Urinary bladder (tissue), 3 donors: ENCODE measurements at regions not wholly inside any gene's neighbourhood (a gene's known extent, or its start where the extent isn't known, plus 50 kb on each side); places are given as distances from the start of the nearest gene placed in this dataset.
"Not testable (repeated sequence)": the region's sequence is repeated elsewhere in the genome, so short reads cannot be mapped to it uniquely, and the experiment has no call there.

Source experiments
- DNase-seq: peaks from one replicate; pipeline ENCODE4 v3.0.0-alpha.2; 2015; ENCODE audit errors: extremely low spot score
- H3K27ac ChIP-seq: one replicate; pipeline ENCODE4 v1.5.1; 2013; ENCODE audit warnings: low read depth, mild to moderate bottlenecking, moderate library complexity
- H3K36me3 ChIP-seq: one replicate; pipeline ENCODE4 v1.6.1; 2013; ENCODE audit warnings: mild to moderate bottlenecking, moderate library complexity; ENCODE audit not compliant: insufficient read depth
- H3K4me1 ChIP-seq: one replicate; pipeline ENCODE4 v1.6.1; 2013; ENCODE audit warnings: mild to moderate bottlenecking, moderate library complexity; ENCODE audit not compliant: insufficient read depth
- H3K4me3 ChIP-seq: one replicate; pipeline ENCODE4 v1.5.1; 2013; ENCODE audit warnings: low read depth, low read length
- WGBS: extraction: QIAGEN DNeasy Blood & Tissue Kit; methylation state at CpG from one replicate; pipeline ENCODE4 v1.1.7; 2013; 5-methylcytosine and 5-hydroxymethylcytosine counted together
- donor health status: healthy with polysubstance abuse.
- donor health status: healthy.

GRCh38 chr2:82395531-82395930 lies 2063.5 kb downstream of the SUCLG1 start:
- H3K27ac ChIP-seq = no peak overlapping the region
- no peak overlapping the region for H3K4me3 ChIP-seq
- no peaks in the 10 kb centered on the region for H3K36me3 ChIP-seq
- no peak for DNase-seq
- H3K4me1 ChIP-seq = no peaks in the 10 kb centered on the region
- 73% methylated on average over 10 of the region's 10 CpGs for WGBS

GRCh38 chr2:82391386-82391785 lies 2067.7 kb downstream of the SUCLG1 start:
- no peaks in the 10 kb centered on the region for H3K4me1 ChIP-seq
- no peak for DNase-seq
- no peak overlapping the region for H3K27ac ChIP-seq
- no peaks in the 10 kb centered on the region for H3K36me3 ChIP-seq
- no peak overlapping the region for H3K4me3 ChIP-seq
- 93% methylated on average over 9 of the region's 9 CpGs for WGBS

GRCh38 chr2:82355622-82356021 lies 2051.1 kb upstream of the LRRTM1 start:
- no peak overlapping the region for H3K27ac ChIP-seq
- no peak overlapping the region for H3K4me3 ChIP-seq
- no peak for DNase-seq
- no peaks in the 10 kb centered on the region for H3K4me1 ChIP-seq
- H3K36me3 ChIP-seq = no peaks in the 10 kb centered on the region

GRCh38 chr2:82345910-82346309 lies 2041.4 kb upstream of the LRRTM1 start:
- 90% methylated on average over 1 of the region's 1 CpG for WGBS
- H3K4me3 ChIP-seq = no peak overlapping the region
- no peaks in the 10 kb centered on the region for H3K36me3 ChIP-seq
- no peak for DNase-seq
- H3K27ac ChIP-seq = no peak overlapping the region
- no peaks in the 10 kb centered on the region for H3K4me1 ChIP-seq

- Histone ChIP-seq H3K4me1 (no peaks in the 10 kb centered on the region), H3K27ac (no peak overlapping the region), H3K4me3 (no peak overlapping the region), H3K36me3 (no peaks in the 10 kb centered on the region)
- DNase-seq = no peak
- 91% methylated on average over 3 of the region's 3 CpGs for WGBS
Measured at GRCh38 chr2:82344670-82345069, 2040.1 kb upstream of the LRRTM1 start.

GRCh38 chr2:82342356-82342755 lies 2037.8 kb upstream of the LRRTM1 start:
- H3K4me1 ChIP-seq = no peaks in the 10 kb centered on the region
- no peaks in the 10 kb centered on the region for H3K36me3 ChIP-seq
- 64% methylated on average over 3 of the region's 3 CpGs for WGBS

GRCh38 chr2:82340578-82341053 lies 2036.1 kb upstream of the LRRTM1 start:
- Histone ChIP-seq H3K4me1 (no peaks in the 10 kb centered on the region), H3K36me3 (no peaks in the 10 kb centered on the region), H3K27ac (no peak overlapping the region), H3K4me3 (no peak overlapping the region)
- WGBS = 56% methylated on average over 2 of the region's 2 CpGs
- no peak for DNase-seq

More at GRCh38 chr2:82342356-82342755, 2037.8 kb upstream of the LRRTM1 start:
- DNase-seq = no peak
- H3K4me3 ChIP-seq = no peak overlapping the region
- no peak overlapping the region for H3K27ac ChIP-seq

- H3K27ac ChIP-seq = no peak overlapping the region
- no peaks in the 10 kb centered on the region for H3K36me3 ChIP-seq
- DNase-seq = no peak
- 97% methylated on average over 2 of the region's 2 CpGs for WGBS
- H3K4me1 ChIP-seq = no peaks in the 10 kb centered on the region
- no peak overlapping the region for H3K4me3 ChIP-seq
Measured at GRCh38 chr2:82339805-82340204, 2035.3 kb upstream of the LRRTM1 start.

GRCh38 chr2:82333697-82334096 lies 2029.1 kb upstream of the LRRTM1 start:
- no peak for DNase-seq
- no peak overlapping the region for H3K4me3 ChIP-seq
- WGBS = 88% methylated on average over 9 of the region's 9 CpGs
- no peak overlapping the region for H3K27ac ChIP-seq
- no peaks in the 10 kb centered on the region for H3K36me3 ChIP-seq
- no peaks in the 10 kb centered on the region for H3K4me1 ChIP-seq

- Histone ChIP-seq H3K4me1 (no peaks in the 10 kb centered on the region), H3K27ac (no peak overlapping the region), H3K36me3 (no peaks in the 10 kb centered on the region), H3K4me3 (no peak overlapping the region)
- DNase-seq = no peak
- 76% methylated on average over 2 of the region's 2 CpGs for WGBS
Measured at GRCh38 chr2:82330155-82330554, 2025.6 kb upstream of the LRRTM1 start.

GRCh38 chr2:82326180-82326767 lies 2021.7 kb upstream of the LRRTM1 start:
- 96% methylated on average over 42 of the region's 42 CpGs for WGBS
- not testable (repeated sequence) for DNase-seq, H3K4me1 ChIP-seq, H3K4me3 ChIP-seq, H3K27ac ChIP-seq, H3K36me3 ChIP-seq

- DNase-seq = no peak
- Histone ChIP-seq H3K27ac (no peak overlapping the region), H3K4me1 (no peaks in the 10 kb centered on the region), H3K4me3 (no peak overlapping the region), H3K36me3 (no peaks in the 10 kb centered on the region)
- 43% methylated on average over 3 of the region's 3 CpGs for WGBS
Measured at GRCh38 chr2:82320296-82320695, 2015.7 kb upstream of the LRRTM1 start.

GRCh38 chr2:82317012-82317411 lies 2012.5 kb upstream of the LRRTM1 start:
- 31% methylated on average over 4 of the region's 4 CpGs for WGBS

GRCh38 chr2:82316586-82316985 lies 2012.0 kb upstream of the LRRTM1 start:
- DNase-seq = no peak
- H3K4me1 ChIP-seq = no peaks in the 10 kb centered on the region
- no peak overlapping the region for H3K4me3 ChIP-seq
- WGBS = 22% methylated on average over 1 of the region's 1 CpG
- no peak overlapping the region for H3K27ac ChIP-seq
- H3K36me3 ChIP-seq = no peaks in the 10 kb centered on the region

More at GRCh38 chr2:82317012-82317411, 2012.5 kb upstream of the LRRTM1 start:
- Histone ChIP-seq H3K27ac (no peak overlapping the region), H3K4me1 (no peaks in the 10 kb centered on the region), H3K36me3 (no peaks in the 10 kb centered on the region), H3K4me3 (no peak overlapping the region)
- no peak for DNase-seq
